Dendritic cell treated with granulocyte-macrophage colony-stimulating factor and Interleukin-4, amounts not matched to agents 40 ng/mL and 50 ng/mL, for 4 days (primary cell): ENCODE measurements at regions not wholly inside any gene's neighbourhood (a gene's known extent, or its start where the extent isn't known, plus 50 kb on each side); places are given as distances from the start of the nearest gene placed in this dataset.

Experiments
- H3K27ac Mint-ChIP-seq: one replicate; pipeline ENCODE4 v1.8.0; 2022; ENCODE audit warnings: mild to moderate bottlenecking, mixed read lengths
- H3K27me3 Mint-ChIP-seq: one replicate; pipeline ENCODE4 v1.8.0; 2022; ENCODE audit warnings: mild to moderate bottlenecking, mixed read lengths
- H3K36me3 Mint-ChIP-seq: one replicate; pipeline ENCODE4 v1.8.0; 2022; ENCODE audit warnings: low read depth, mixed read lengths
- H3K4me1 Mint-ChIP-seq: one replicate; pipeline ENCODE4 v1.8.0; 2022; ENCODE audit warnings: low read depth, mixed read lengths
- H3K4me3 Mint-ChIP-seq: one replicate; pipeline ENCODE4 v1.8.0; 2022; ENCODE audit warnings: mild to moderate bottlenecking, moderate library complexity, mixed read lengths
- H3K9me3 Mint-ChIP-seq: one replicate; pipeline ENCODE4 v1.8.0; 2022; ENCODE audit warnings: mixed read lengths
- intact Hi-C: fragments of 100-400 bp; cut with micrococcal nuclease; formaldehyde crosslinking; loops from one replicate; pipeline ENCODE4 v1.15.0; 2022

DNA sequence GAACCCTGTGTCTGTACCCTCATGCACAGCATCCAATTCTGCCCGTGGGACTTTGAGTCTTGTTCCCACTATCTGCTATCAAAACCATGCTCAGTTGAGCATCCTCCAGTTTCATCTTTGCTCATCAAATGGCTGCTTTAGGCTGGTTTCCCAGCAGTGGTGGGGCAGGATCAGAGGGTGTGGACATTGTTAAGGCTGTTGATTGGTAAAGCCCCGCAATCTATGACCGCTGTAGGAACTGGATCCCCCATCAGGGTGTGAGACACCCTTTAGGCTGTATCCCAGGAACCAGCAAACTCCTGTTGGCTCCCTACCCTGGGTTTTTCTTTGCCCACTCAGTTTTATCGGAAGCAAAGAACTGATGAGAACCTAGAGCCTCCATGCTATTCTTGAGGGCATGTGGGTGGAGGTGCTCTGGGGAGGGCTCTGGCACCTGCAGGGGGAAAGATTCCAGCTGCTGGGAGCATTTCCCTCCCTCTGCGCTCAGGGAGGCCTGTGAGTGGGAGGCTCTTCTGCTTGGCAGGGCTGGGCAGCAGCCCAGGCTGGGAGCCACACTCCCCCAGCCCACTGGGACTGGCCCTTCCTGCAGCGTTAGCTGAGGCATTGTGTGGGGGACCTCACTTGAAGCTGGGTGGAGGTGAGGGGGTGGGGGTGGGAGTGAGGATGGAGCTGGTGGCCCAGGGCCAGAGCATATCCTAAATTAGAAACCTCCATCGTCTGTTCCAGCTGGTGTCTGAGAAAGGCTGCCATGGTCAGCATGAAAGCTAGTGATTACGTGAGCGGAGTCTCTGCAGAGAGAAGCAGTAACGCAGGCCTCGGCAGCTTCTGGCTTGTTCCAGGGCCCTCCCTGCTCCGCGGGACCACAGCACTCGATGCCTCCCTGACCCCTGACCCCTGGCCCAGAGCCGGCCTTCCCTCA, 160.6 kb downstream of the IRF8 start:
- Mint-ChIP-seq H3K4me3 (no peak overlapping the region), H3K36me3 (no peaks in the 10 kb centered on the region), H3K27ac (no peak overlapping the region), H3K27me3 (peaks cover 37% of the 10 kb centered on the region), H3K4me1 (peaks cover 8% of the 10 kb centered on the region), H3K9me3 (no peaks in the 10 kb centered on the region)
- intact Hi-C loops, result no loop called here

DNA sequence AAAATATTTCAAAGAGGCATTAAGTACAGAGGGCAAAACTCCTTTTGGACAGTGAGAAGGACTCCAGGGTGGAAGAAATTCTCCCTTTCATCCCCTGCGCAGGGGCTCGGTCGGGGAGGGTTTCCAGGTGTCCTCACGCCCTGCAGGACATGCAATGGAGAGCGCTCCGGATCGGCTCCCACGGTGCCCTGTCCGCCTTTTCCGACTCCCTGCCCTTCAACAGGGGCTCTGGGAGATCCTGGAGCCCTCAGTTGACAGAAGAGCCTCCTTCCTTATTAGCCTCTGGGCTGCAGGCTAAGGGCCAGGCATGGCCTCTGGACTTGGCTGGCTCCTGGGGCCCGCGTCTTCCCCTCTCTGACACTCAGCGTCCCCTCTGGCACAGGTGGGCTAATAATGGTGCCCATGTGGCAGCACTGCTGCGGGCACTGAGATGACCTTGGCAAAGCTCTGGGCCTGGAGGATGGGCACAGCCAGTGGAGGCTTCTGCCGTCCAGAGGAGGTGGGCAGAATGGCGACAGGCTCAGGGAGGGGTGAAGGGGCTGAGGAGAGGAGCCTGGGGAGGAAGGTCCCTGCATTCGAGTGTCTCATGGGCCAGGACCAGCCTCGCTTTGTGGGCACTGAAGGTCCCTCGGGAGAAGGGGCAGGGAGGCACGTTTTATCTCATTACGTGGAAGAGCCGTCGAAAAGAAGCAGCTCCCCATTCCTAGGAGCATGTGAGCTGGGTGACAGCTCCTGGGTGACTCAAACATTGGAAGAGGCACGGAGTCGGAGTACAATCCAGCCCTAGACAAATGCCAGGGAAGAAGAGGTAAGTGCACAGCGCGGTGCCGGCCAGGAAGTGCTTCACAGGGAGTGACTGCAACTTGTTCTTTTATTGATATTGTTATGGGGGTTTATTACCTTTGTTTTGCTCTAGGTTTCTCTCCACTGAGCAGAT, 161.7 kb downstream of the IRF8 start:
- Mint-ChIP-seq H3K4me1 (peaks cover 8% of the 10 kb centered on the region), H3K27ac (no peak overlapping the region), H3K36me3 (no peaks in the 10 kb centered on the region), H3K27me3 (peaks cover 34% of the 10 kb centered on the region), H3K9me3 (no peaks in the 10 kb centered on the region), H3K4me3 (no peak overlapping the region)
- intact Hi-C loops, result no loop called here

DNA sequence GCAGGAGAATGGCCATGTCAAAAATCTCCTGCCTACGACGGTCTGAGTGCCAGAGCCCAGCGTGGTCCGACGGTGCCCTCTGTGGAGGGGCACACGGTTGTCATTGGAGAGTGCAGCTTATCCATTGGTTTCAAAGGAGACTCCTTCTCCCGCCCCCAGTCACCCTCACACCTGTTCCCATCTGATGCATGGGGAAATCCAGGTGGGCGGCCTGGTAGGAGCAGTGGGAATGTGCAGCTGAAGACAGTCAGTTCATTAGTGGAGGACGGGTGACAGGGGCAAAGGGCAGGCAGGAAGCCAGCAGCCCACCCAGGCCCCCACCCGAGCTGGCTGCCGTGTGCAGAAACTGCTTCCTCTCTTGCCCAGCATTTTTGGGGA, 162.3 kb downstream of the IRF8 start:
- Mint-ChIP-seq H3K27ac (no peak overlapping the region), H3K4me1 (peaks cover 8% of the 10 kb centered on the region), H3K9me3 (no peaks in the 10 kb centered on the region), H3K27me3 (peaks cover 32% of the 10 kb centered on the region), H3K36me3 (no peaks in the 10 kb centered on the region), H3K4me3 (no peak overlapping the region)
- intact Hi-C loops, result no loop called here

DNA sequence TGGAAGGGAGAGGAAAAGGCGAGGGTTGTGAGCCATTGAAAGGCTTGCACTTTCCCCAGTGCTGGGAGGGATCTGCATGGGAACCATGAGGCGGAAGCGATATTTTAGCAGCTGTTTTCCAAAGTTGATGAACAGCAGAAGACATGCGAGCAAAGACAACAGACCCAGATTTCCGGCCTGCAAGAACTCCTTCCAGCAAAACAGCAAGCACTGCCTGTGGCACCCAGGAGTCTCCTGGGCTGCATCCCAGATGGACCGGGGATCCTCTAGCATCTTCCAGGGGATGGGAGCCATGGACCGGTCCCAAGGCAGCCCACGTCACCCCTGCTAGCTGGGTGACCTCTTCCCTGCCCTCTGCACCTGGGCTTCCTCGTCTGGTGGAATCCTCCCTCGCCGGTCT, 162.8 kb downstream of the IRF8 start:
- Mint-ChIP-seq H3K9me3 (no peaks in the 10 kb centered on the region), H3K4me1 (peaks cover 8% of the 10 kb centered on the region), H3K36me3 (no peaks in the 10 kb centered on the region), H3K27ac (no peak overlapping the region), H3K27me3 (peaks cover 31% of the 10 kb centered on the region), H3K4me3 (no peak overlapping the region)
- intact Hi-C loops, result no loop called here

DNA sequence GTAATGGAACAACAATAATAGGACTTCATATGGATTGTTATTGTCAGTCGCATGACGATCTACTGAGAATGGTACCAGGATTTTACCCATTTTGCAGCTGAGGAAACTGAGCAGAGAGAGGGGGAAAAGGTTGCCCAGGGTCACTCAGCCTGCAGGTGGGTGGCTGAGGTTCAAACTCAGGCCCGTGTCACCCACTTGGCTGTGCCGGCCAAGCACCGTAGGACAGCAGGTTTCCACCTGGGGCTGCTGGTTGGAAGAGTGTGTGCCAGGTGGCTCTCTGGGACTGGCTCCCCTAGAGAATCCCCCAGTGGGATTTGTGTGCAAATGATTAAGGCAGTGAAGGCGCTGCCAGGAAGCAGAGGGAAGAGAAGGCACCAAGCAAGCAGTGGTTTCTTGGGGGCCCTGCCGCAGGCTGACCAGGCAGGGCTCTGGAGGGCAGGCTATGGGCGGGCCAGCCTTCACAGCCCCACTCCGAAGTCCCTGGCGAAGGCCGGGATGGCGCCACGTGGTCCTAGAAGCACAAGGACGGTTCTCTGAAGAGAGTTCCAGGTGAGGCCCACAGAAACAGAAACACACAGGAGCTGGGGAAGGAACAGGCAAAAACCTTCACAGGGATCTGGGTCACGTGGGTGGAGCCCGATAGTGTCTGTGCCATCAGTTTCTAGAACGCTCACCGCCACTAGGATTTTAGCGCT, 163.5 kb downstream of the IRF8 start:
- intact Hi-C loops, result no loop called here
- peaks cover 8% of the 10 kb centered on the region for H3K4me1 Mint-ChIP-seq

DNA sequence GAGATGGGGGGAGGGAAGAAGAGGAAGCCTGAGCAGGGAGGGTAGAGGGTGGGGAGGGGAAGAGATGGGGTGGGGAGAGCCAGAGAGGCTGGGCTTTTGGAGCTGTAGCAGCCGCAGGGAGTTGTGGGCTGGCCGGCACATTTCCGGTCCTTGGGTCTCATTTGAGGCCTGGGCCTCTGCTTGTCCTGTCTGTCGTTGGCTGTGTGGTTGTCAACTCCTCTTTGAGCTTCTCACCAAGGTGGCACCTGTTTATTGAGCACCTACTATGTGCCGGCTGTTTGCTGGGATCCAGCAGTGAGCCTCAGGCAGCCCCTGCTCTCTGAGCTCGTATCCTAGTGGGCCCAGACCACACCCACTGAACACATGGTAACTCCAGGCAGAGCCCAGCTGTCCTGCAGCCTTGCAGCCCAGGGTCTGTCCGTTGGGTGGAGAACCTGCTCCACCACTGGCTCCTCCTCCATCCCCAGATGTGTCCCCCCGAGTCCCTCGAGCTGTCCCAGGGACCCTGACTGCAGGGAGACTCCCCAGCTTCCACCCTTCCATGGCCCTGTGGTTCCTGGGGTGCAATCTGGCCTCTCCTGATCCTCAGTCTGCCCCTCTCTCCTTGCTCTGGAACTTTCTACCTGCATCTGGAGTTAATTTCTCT, 164.9 kb downstream of the IRF8 start:
- H3K36me3 Mint-ChIP-seq, result no peaks in the 10 kb centered on the region
- peaks cover 24% of the 10 kb centered on the region for H3K27me3 Mint-ChIP-seq
- no peak overlapping the region for H3K4me3 Mint-ChIP-seq
- intact Hi-C loops, result no loop called here
- H3K27ac Mint-ChIP-seq, result no peak overlapping the region
- H3K4me1 Mint-ChIP-seq, result peaks cover 8% of the 10 kb centered on the region
- no peaks in the 10 kb centered on the region for H3K9me3 Mint-ChIP-seq

More for the DNA sequence above, 163.5 kb downstream of the IRF8 start:
- Mint-ChIP-seq H3K9me3 (no peaks in the 10 kb centered on the region), H3K4me3 (no peak overlapping the region), H3K27ac (no peak overlapping the region), H3K36me3 (no peaks in the 10 kb centered on the region), H3K27me3 (peaks cover 29% of the 10 kb centered on the region)

DNA sequence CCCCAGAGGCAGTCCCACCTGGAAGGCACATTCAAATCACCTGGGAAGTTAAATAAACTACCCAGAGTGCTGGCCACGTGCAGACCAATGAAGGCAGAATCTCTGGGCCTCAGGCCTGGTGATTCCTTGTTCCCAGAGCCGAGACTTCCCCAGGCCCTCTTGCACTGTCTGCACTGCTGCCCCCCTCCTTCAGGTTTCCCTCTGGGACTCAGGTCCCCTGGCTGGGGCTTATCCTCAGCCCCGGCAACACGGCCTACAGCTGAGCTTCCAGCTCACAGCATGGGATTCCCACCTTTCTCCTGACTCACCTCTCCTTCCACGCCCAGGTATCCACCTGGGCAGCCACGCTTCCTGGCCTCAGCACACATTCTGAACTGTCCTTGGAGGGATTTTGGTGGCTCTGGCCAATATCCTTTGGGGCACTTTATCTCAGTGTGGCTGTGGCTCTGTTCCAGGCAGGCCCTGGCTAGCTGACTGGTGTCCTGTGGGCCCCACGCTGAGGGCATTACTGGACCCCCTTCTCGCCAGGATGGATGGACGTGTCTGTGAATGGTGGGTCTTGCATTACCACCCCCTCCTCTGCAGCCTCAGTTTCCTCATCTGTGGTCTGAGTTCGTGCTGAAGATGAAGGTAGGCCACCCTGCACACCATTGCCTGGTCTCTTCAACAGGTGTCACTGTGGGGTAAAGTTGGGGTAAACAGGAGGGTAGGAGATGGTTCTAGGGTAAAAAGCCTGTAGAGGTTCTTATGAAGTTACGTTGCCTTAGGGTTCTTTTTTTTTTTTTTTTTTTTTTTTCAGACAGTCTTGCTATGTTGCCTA, 165.7 kb downstream of the IRF8 start:
- intact Hi-C loops, result no loop called here
- Mint-ChIP-seq H3K9me3 (no peaks in the 10 kb centered on the region), H3K36me3 (no peaks in the 10 kb centered on the region), H3K4me1 (peaks cover 8% of the 10 kb centered on the region), H3K27me3 (peaks cover 27% of the 10 kb centered on the region), H3K27ac (no peak overlapping the region), H3K4me3 (no peak overlapping the region)

DNA sequence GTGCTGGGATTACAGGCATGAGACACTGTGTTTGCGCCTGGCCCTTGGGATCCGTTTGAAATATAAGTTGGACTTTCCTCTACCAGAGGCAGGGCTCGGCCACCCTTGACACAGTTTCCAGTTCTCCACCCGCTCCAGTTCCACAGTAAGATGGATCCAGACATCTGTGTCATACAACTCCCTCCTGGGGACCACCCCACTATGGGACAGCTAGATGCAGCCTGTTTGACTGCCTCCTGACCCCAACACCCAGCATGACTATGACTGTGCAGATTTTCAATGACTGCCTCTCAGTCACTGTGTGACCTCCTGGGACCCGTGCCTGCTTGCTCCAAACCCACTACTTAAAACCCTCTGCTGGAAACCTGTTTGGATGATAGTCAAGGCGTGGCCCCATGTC, 166.7 kb downstream of the IRF8 start:
- H3K27me3 Mint-ChIP-seq, result peaks cover 34% of the 10 kb centered on the region
- intact Hi-C loops, result no loop called here

DNA sequence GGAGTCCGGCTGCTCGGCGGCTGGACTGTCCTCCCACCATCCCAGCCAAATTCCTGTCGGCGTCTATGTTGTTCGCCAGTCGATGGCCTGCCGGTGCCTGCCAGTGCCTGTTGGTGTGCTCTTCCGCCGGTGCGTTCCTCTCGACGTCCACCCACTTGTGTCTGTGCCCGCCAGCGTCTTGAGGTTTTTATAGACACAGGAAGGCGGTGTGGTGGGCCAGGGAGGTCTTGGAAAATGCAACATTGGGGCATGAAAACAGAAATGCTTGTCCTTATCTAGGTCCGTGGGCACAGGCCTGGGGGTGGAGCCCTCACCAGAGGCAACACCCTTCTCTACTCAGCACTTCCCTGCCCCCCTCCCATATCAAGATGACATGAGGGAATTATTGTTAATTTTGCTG, 167.8 kb downstream of the IRF8 start:
- H3K27ac Mint-ChIP-seq, result no peak overlapping the region
- H3K4me1 Mint-ChIP-seq, result peaks cover under 1% of the 10 kb centered on the region
- intact Hi-C loops, result no loop called here
- H3K36me3 Mint-ChIP-seq, result no peaks in the 10 kb centered on the region
- H3K27me3 Mint-ChIP-seq, result peaks cover 28% of the 10 kb centered on the region
- no peak overlapping the region for H3K4me3 Mint-ChIP-seq
- H3K9me3 Mint-ChIP-seq, result no peaks in the 10 kb centered on the region

More for the DNA sequence above, 166.7 kb downstream of the IRF8 start:
- H3K4me3 Mint-ChIP-seq, result no peak overlapping the region
- peaks cover 8% of the 10 kb centered on the region for H3K4me1 Mint-ChIP-seq
- no peaks in the 10 kb centered on the region for H3K36me3 Mint-ChIP-seq
- no peaks in the 10 kb centered on the region for H3K9me3 Mint-ChIP-seq
- no peak overlapping the region for H3K27ac Mint-ChIP-seq

DNA sequence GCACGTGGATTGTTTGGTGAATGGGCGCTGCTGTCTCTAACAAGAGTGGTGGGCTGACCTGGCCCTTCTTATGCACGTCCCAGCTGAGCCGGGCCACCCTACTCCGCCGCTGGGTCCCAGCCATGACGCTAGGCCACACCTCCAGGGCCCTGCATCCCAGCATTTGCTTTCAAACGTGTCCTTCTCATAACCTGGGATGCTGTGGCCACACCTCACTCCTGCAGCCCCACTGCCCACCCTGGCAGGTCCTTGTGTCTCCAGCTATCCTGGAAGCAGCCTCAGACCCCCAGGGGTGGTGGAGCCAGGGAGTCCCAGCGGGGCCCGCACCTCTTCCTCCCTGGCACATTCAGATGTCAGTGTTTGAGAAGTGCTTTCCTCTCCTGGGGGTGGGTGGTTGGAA, 168.6 kb downstream of the IRF8 start:
- H3K9me3 Mint-ChIP-seq, result no peaks in the 10 kb centered on the region
- peaks cover 30% of the 10 kb centered on the region for H3K27me3 Mint-ChIP-seq
- H3K4me3 Mint-ChIP-seq, result no peak overlapping the region
- intact Hi-C loops, result no loop called here
- no peaks in the 10 kb centered on the region for H3K4me1 Mint-ChIP-seq
- no peak overlapping the region for H3K27ac Mint-ChIP-seq
- H3K36me3 Mint-ChIP-seq, result no peaks in the 10 kb centered on the region

DNA sequence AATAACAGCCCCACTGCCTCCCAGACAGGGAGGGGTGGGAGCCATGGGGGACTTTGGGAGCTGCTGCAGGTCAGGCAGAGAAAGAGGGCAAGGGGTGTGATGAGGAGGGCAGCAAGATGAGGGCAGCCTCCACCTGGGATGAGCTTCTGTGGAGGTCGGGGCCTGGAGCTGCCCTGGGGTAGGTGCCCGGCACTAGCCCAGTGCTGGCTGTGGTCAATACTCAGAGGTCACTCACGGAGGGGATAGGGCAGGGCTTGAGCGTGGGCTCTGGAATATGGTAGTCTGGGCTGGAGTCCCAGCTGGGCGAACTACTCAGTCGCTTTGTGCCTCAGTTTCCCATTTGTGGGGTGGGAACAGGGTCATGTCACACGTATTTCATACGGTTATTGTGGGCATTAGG, 169.0 kb downstream of the IRF8 start:
- Mint-ChIP-seq H3K27ac (no peak overlapping the region), H3K4me1 (no peaks in the 10 kb centered on the region), H3K4me3 (no peak overlapping the region), H3K9me3 (no peaks in the 10 kb centered on the region), H3K27me3 (peaks cover 31% of the 10 kb centered on the region), H3K36me3 (no peaks in the 10 kb centered on the region)
- intact Hi-C loops, result no loop called here

DNA sequence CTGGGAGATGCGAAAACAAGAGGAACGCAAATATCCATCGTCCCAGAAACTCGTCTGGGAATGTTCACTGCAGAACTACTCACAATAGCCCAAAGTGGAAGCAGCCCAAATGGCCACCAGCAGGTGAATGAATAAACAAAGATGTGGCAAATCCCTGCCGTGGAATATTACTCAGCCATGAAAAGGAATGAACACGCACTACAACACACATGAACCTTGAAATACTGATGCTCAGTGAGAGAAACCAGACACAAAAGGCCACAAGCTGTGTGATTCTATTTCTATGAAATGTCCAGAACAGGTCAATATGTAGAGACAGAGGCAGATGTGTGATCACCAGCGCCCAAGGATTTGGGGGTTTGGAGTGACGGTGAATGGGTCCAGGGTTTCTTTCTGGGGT, 169.8 kb downstream of the IRF8 start:
- no peak overlapping the region for H3K4me3 Mint-ChIP-seq
- no peaks in the 10 kb centered on the region for H3K9me3 Mint-ChIP-seq
- intact Hi-C loops, result no loop called here
- H3K4me1 Mint-ChIP-seq, result no peaks in the 10 kb centered on the region
- H3K27me3 Mint-ChIP-seq, result peaks cover 30% of the 10 kb centered on the region
- no peak overlapping the region for H3K27ac Mint-ChIP-seq
- no peaks in the 10 kb centered on the region for H3K36me3 Mint-ChIP-seq
